T-cell (primary cell): ENCODE measurements at regions not wholly inside any gene's neighbourhood (a gene's known extent, or its start where the extent isn't known, plus 50 kb on each side); places are given as distances from the start of the nearest gene placed in this dataset.

Source experiments
- ATAC-seq, 4 experiments: fragments of 200-7000 bp in 3 of 4; fragments of 150-1000 bp in 1 of 4; cut with Tn5 transposase; replicated peaks in 1 of 4; 1 replicate in 3 of 4; 2 replicates in 1 of 4; pipeline ENCODE4 v1.10.0; 2021; ENCODE audit warnings: moderate library complexity in 3 of 4, mild to moderate bottlenecking in 2 of 4, moderate number of reproducible peaks in 1 of 4
- CTCF ChIA-PET, 2 donors: fragments of 300-600 bp; sonication (Branson Sonifier 250); formaldehyde crosslinking; loops; one replicate each; lab custom pipeline; 2022; ENCODE audit warnings: antibody characterized with exemption in 2 of 2; lab: Charles Lee
- POLR2A ChIA-PET, 2 donors: fragments of 300-600 bp; sonication (Branson Sonifier 250); formaldehyde crosslinking; loops; one replicate each; lab custom pipeline; 2022; ENCODE audit warnings: antibody characterized with exemption in 2 of 2; lab: Charles Lee
- DNase-seq, 35 experiments: peaks; one replicate each; pipeline versions ENCODE4 v3.0.0 to v3.0.0-alpha.2; 2013 to 2023
- H3K27ac ChIP-seq: one replicate; pipeline ENCODE4 v1.5.1; 2013; ENCODE audit warnings: low read length
- H3K27me3 ChIP-seq, 2 experiments: replicated peaks in 1 of 2; 1 replicate in 1 of 2; 2 replicates in 1 of 2; pipeline versions ENCODE4 v1.6.1 to v1.7.0; 2013; ENCODE audit warnings: low read length in 1 of 2, mixed read lengths in 1 of 2; ENCODE audit not compliant: control insufficient read depth in 2 of 2, insufficient read depth in 2 of 2; ENCODE audit errors: extremely low read depth in 1 of 2
- H3K36me3 ChIP-seq, 2 donors: 1 replicate in 1 of 2; 2 replicates in 1 of 2; pipeline versions ENCODE4 v1.6.1 to v1.7.0; 2013; ENCODE audit warnings: low read length in 1 of 2; ENCODE audit not compliant: control insufficient read depth in 2 of 2, insufficient read depth in 1 of 2; ENCODE audit errors: extremely low read depth in 1 of 2
- H3K4me1 ChIP-seq, 2 experiments: 1 replicate in 1 of 2; 2 replicates in 1 of 2; pipeline versions ENCODE4 v1.6.1 to v1.7.0; 2013; ENCODE audit warnings: low read length in 2 of 2, mixed read lengths in 1 of 2; ENCODE audit not compliant: insufficient read depth in 2 of 2, control insufficient read depth in 1 of 2; ENCODE audit errors: extremely low read depth in 1 of 2
- H3K4me3 ChIP-seq, 2 donors: 1 replicate in 1 of 2; 2 replicates in 1 of 2; pipeline versions ENCODE4 v1.5.1 to v1.7.0; 2013; ENCODE audit warnings: mild to moderate bottlenecking in 2 of 2, low read length in 1 of 2, moderate library complexity in 1 of 2; ENCODE audit not compliant: control insufficient read depth in 1 of 2; ENCODE audit errors: extremely low read depth in 1 of 2
- H3K9me3 ChIP-seq: 2 replicates; pipeline ENCODE4 v1.7.0; 2013
- H3K27ac Mint-ChIP-seq, 2 donors: one replicate each; pipeline ENCODE4 v1.8.0; 2020 to 2021; ENCODE audit warnings: mild to moderate bottlenecking in 2 of 2, mixed read lengths in 2 of 2
- H3K27me3 Mint-ChIP-seq, 2 donors: one replicate each; pipeline ENCODE4 v1.8.0; 2021 to 2022; ENCODE audit warnings: mixed read lengths in 2 of 2
- H3K36me3 Mint-ChIP-seq: one replicate; pipeline ENCODE4 v1.8.0; 2021; ENCODE audit warnings: mixed read lengths
- H3K4me1 Mint-ChIP-seq, 3 donors: one replicate each; pipeline ENCODE4 v1.8.0; 2020 to 2022; ENCODE audit warnings: mixed read lengths in 3 of 3, mild to moderate bottlenecking in 1 of 3
- H3K4me3 Mint-ChIP-seq, 3 donors: one replicate each; pipeline ENCODE4 v1.8.0; 2020 to 2022; ENCODE audit warnings: mild to moderate bottlenecking in 3 of 3, mixed read lengths in 3 of 3, moderate library complexity in 3 of 3
- H3K9me3 Mint-ChIP-seq, 3 donors: one replicate each; pipeline ENCODE4 v1.8.0; 2020 to 2022; ENCODE audit warnings: mixed read lengths in 3 of 3
- WGBS: methylation state at CpG from one replicate; pipeline ENCODE4 v1.1.5; 2013; ENCODE audit warnings: missing lambda C conversion rate; ENCODE audit not compliant: insufficient coverage; 5-methylcytosine and 5-hydroxymethylcytosine counted together

- WGBS = 71% methylated on average over 7 of the region's 7 CpGs
- no peak overlapping the region for H3K27ac Mint-ChIP-seq
- ATAC-seq (no peak), DNase-seq (no peak)
- no peaks in the 10 kb centered on the region for H3K27me3 Mint-ChIP-seq
- no peak overlapping the region for H3K4me3 ChIP-seq
- POLR2A ChIA-PET = interaction anchor here in 1 of 2 donors (0.6 kb wide), 1 partner anchor 161 kb away, joined by 18 read pairs; no protein-coding TSS in a partner anchor
- no peak overlapping the region for H3K4me3 Mint-ChIP-seq
- H3K36me3 Mint-ChIP-seq = no peaks in the 10 kb centered on the region
- H3K4me1 ChIP-seq = no peaks in the 10 kb centered on the region
- no peak overlapping the region for H3K27ac ChIP-seq
- H3K36me3 ChIP-seq = no peaks in the 10 kb centered on the region
- H3K4me1 Mint-ChIP-seq = peaks cover 6 to 9% (median 6%) of the 10 kb centered on the region in 3 donors
- CTCF ChIA-PET = no interaction called here
- peaks cover 0 to 3% (median 0%) of the 10 kb centered on the region in 3 donors for H3K9me3 Mint-ChIP-seq
- H3K27me3 ChIP-seq = no peaks in the 10 kb centered on the region
- H3K9me3 ChIP-seq = no peaks in the 10 kb centered on the region
Observed at GRCh38 chr12:98405805-98406366, 109.5 kb upstream of the TMPO start.

DNA sequence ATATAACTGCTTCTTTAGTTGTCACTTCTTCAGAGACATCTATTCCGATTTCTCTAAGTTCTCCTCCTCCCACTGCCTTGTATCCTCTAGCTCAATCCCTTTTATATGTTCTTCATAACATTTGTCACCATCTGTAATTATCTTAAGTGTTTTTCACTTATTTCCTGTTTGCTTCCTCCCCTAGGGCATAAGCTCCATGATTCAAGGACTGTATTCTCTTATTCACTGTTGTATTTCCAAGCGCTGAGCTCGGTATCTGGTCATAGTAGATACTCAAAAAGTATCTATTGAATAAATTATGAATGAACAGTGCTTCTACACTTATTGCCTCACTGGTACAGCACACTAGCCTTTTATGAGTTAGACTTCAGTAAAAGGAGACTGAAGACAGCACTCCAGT lies 109.0 kb upstream of the TMPO start:
- H3K36me3 ChIP-seq = no peaks in the 10 kb centered on the region
- no peak overlapping the region for H3K27ac ChIP-seq
- POLR2A ChIA-PET = no interaction called here
- 100% methylated on average over 1 of the region's 3 CpGs for WGBS
- Mint-ChIP-seq H3K27me3 (no peaks in the 10 kb centered on the region), H3K36me3 (no peaks in the 10 kb centered on the region), H3K4me1 (peaks cover 6 to 9% (median 6%) of the 10 kb centered on the region in 3 donors), H3K9me3 (peaks cover 0 to 3% (median 0%) of the 10 kb centered on the region in 3 donors), H3K27ac (no peak overlapping the region), H3K4me3 (no peak overlapping the region)
- CTCF ChIA-PET = no interaction called here
- H3K9me3 ChIP-seq = no peaks in the 10 kb centered on the region
- no peaks in the 10 kb centered on the region for H3K27me3 ChIP-seq
- no peak for ATAC-seq
- no peak for DNase-seq
- H3K4me1 ChIP-seq = no peaks in the 10 kb centered on the region
- no peak overlapping the region for H3K4me3 ChIP-seq

GRCh38 chr12:98408681-98409080 lies 106.7 kb upstream of the TMPO start:
- Histone ChIP-seq H3K27me3 (no peaks in the 10 kb centered on the region), H3K36me3 (no peaks in the 10 kb centered on the region), H3K4me1 (no peaks in the 10 kb centered on the region), H3K27ac (no peak overlapping the region), H3K9me3 (no peaks in the 10 kb centered on the region), H3K4me3 (no peak overlapping the region)
- ChIA-PET CTCF (no interaction called here), POLR2A (no interaction called here)
- Mint-ChIP-seq H3K36me3 (no peaks in the 10 kb centered on the region), H3K4me1 (peaks cover 6 to 9% (median 6%) of the 10 kb centered on the region in 3 donors), H3K27me3 (peaks cover 0 to 4% of the 10 kb centered on the region in 2 donors), H3K9me3 (peaks cover 0 to 3% (median 0%) of the 10 kb centered on the region in 3 donors), H3K27ac (no peak overlapping the region), H3K4me3 (no peak overlapping the region)
- no peak for ATAC-seq
- no peak for DNase-seq
- 95% methylated on average over 4 of the region's 4 CpGs for WGBS

DNA sequence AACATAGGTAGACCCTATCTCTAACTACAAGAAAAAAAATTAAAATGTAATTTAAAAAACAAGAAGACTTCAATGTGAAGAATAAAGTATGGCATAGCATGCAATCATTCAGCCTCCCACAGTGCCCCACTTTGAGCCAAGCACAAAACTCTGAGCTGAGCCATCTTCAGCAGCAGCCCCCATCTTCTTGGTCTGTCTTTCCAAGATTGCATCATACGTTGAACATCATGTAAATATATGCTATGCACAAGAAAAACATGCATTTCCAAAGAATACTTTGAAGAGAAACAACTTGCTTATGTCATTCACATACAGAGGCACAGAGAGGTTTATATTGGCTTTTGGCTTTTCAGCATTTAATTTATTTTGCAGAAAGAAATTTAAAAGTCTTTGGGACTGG lies 105.8 kb upstream of the TMPO start:
- CTCF ChIA-PET = no interaction called here
- no peak for DNase-seq
- peaks cover 6 to 9% (median 6%) of the 10 kb centered on the region in 3 donors for H3K4me1 Mint-ChIP-seq
- H3K4me3 Mint-ChIP-seq = no peak overlapping the region
- Histone ChIP-seq H3K27me3 (no peaks in the 10 kb centered on the region), H3K9me3 (no peaks in the 10 kb centered on the region), H3K4me1 (no peaks in the 10 kb centered on the region), H3K4me3 (no peak overlapping the region), H3K27ac (no peak overlapping the region), H3K36me3 (no peaks in the 10 kb centered on the region)
- POLR2A ChIA-PET = no interaction called here
- no peak overlapping the region for H3K27ac Mint-ChIP-seq
- no peaks in the 10 kb centered on the region for H3K36me3 Mint-ChIP-seq
- peaks cover 2 to 6% of the 10 kb centered on the region in 2 donors for H3K27me3 Mint-ChIP-seq
- no CpG with 5 or more reads among the region's 1 CpG for WGBS
- H3K9me3 Mint-ChIP-seq = peaks cover 0 to 3% (median 0%) of the 10 kb centered on the region in 3 donors
- no peak for ATAC-seq

DNA sequence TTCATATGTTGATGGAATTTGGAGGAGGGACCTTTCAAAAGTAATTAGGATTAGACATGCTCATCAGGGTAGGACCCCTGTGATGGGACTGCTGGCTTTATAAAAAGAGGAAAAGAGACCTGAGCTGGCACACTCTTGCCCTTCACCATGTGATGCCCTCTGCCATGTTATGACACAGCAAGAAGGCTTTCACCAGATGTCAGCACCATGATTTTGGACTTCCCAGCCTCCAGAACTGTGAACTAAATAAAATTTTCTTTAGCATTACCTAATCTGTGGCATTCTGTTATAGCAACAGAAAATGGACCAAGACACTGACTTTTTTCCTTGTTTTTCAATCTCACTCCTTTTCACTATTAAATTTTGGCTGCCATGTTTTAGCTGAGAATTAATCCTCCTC lies 105.0 kb upstream of the TMPO start:
- ChIA-PET POLR2A (no interaction called here), CTCF (interaction anchor here in 1 of 2 donors (0.7 kb wide), 1 partner anchor 220 kb away, joined by 3 read pairs; no protein-coding TSS in a partner anchor)
- H3K9me3 Mint-ChIP-seq = peaks cover 0 to 3% (median 0%) of the 10 kb centered on the region in 3 donors
- DNase-seq = no peak
- no peaks in the 10 kb centered on the region for H3K36me3 Mint-ChIP-seq
- Histone ChIP-seq H3K9me3 (no peaks in the 10 kb centered on the region), H3K4me3 (no peak overlapping the region), H3K4me1 (no peaks in the 10 kb centered on the region), H3K36me3 (no peaks in the 10 kb centered on the region), H3K27me3 (no peaks in the 10 kb centered on the region), H3K27ac (no peak overlapping the region)
- peaks cover 6 to 9% (median 6%) of the 10 kb centered on the region in 3 donors for H3K4me1 Mint-ChIP-seq
- no peak for ATAC-seq
- no peak overlapping the region for H3K4me3 Mint-ChIP-seq
- peaks cover 5 to 8% of the 10 kb centered on the region in 2 donors for H3K27me3 Mint-ChIP-seq
- no peak overlapping the region for H3K27ac Mint-ChIP-seq

DNA sequence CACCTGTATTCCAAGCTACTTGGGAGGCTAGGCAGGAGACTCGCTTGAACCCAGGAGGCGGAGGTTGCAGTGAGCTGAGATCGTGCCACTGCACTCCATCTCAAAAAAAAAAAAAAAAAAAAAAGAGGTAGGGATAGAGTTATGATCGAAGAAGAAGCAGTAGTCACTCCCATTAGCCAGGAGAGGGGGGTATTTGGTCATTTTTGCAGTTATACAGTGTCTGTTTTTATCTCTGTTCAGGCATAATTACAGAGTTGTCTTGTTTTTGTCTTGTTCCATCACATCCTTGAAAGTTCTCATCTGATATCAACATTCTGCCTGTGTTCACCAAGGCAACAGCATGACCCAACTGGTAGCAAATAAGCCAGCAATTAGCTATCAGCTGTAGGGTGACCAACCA lies 98.5 kb upstream of the TMPO start:
- Histone ChIP-seq H3K9me3 (no peaks in the 10 kb centered on the region), H3K27ac (no peak overlapping the region), H3K36me3 (no peaks in the 10 kb centered on the region), H3K27me3 (peaks cover 0 to 8% of the 10 kb centered on the region in 2 experiments), H3K4me3 (no peak overlapping the region), H3K4me1 (no peaks in the 10 kb centered on the region)
- H3K9me3 Mint-ChIP-seq = no peaks in the 10 kb centered on the region
- WGBS = no CpG with 5 or more reads among the region's 4 CpGs
- CTCF ChIA-PET = interaction anchor here (0.6 kb wide), 2 partner anchors 177 to 220 kb away, joined by 4 to 8 read pairs; partner anchors contain the start of gene SLC25A3 (in 1 of the 2)
- POLR2A ChIA-PET = no interaction called here
- H3K4me1 Mint-ChIP-seq = no peaks in the 10 kb centered on the region
- DNase-seq = peak in 1 of 35 experiments; percentile 11
- H3K27me3 Mint-ChIP-seq = peaks cover 5 to 9% of the 10 kb centered on the region in 2 donors
- no peaks in the 10 kb centered on the region for H3K36me3 Mint-ChIP-seq
- no peak for ATAC-seq
- no peak overlapping the region for H3K27ac Mint-ChIP-seq
- no peak overlapping the region for H3K4me3 Mint-ChIP-seq
